ENCODE measurements at regions not wholly inside any gene's neighbourhood (a gene's known extent, or its start where the extent isn't known, plus 50 kb on each side); places are given as distances from the start of the nearest gene placed in this dataset.

- Histone ChIP-seq H3K27me3 (replicated peaks) (peaks cover 93% of the 10 kb centered on the region), H3K9me3 (replicated peaks) (no peaks in the 10 kb centered on the region), H3K27ac (no peak overlapping the region), H3K36me3 (no peaks in the 10 kb centered on the region), H3K4me1 (replicated peaks) (no peaks in the 10 kb centered on the region), H3K4me3 (no peak overlapping the region)
- peak in 1 of 2 experiments; percentile 42 for DNase-seq (ENCODE audit: low read depth in 1 of 2, low spot score in 2 of 2)
Observed at GRCh38 chr13:111508902-111509509, 188.6 kb downstream of the TEX29 start.

- H3K36me3 ChIP-seq: no peaks in the 10 kb centered on the region
- H3K9me3 ChIP-seq (replicated peaks): no peaks in the 10 kb centered on the region
Observed at GRCh38 chr13:111510502-111511218, 190.2 kb downstream of the TEX29 start.

GRCh38 chr13:111511219-111511732 is 190.8 kb downstream of the TEX29 start:
- no peak overlapping the region for H3K27ac ChIP-seq
- H3K9me3 ChIP-seq (replicated peaks): no peaks in the 10 kb centered on the region

More at GRCh38 chr13:111510502-111511218, 190.2 kb downstream of the TEX29 start:
- Histone ChIP-seq H3K4me3 (no peak overlapping the region), H3K27ac (no peak overlapping the region), H3K27me3 (replicated peaks) (peaks cover 91% of the 10 kb centered on the region), H3K4me1 (replicated peaks) (no peaks in the 10 kb centered on the region)
- no peak for DNase-seq (ENCODE audit: low read depth in 1 of 2, low spot score in 2 of 2)

GRCh38 chr13:111511805-111512504 is 191.5 kb downstream of the TEX29 start:
- Histone ChIP-seq H3K36me3 (no peaks in the 10 kb centered on the region), H3K4me1 (replicated peaks) (peaks cover under 1% of the 10 kb centered on the region; the same call in 1 of the 2 replicates), H3K27ac (no peak overlapping the region), H3K4me3 (no peak overlapping the region), H3K27me3 (replicated peaks) (peaks cover 92% of the 10 kb centered on the region), H3K9me3 (replicated peaks) (no peaks in the 10 kb centered on the region)
- no peak for DNase-seq (ENCODE audit: low read depth in 1 of 2, low spot score in 2 of 2)

More at GRCh38 chr13:111511219-111511732, 190.8 kb downstream of the TEX29 start:
- H3K4me1 ChIP-seq (replicated peaks): no peaks in the 10 kb centered on the region
- H3K27me3 ChIP-seq (replicated peaks): peaks cover 92% of the 10 kb centered on the region
- no peak overlapping the region for H3K4me3 ChIP-seq
- H3K36me3 ChIP-seq: no peaks in the 10 kb centered on the region
- DNase-seq (ENCODE audit: low read depth in 1 of 2, low spot score in 2 of 2): no peak

GRCh38 chr13:111512707-111513106 is 192.3 kb downstream of the TEX29 start:
- Histone ChIP-seq H3K4me1 (replicated peaks) (peaks cover 4% of the 10 kb centered on the region; the same call in 1 of the 2 replicates), H3K9me3 (replicated peaks) (no peaks in the 10 kb centered on the region), H3K27ac (no peak overlapping the region), H3K27me3 (replicated peaks) (peaks cover 95% of the 10 kb centered on the region), H3K4me3 (no peak overlapping the region), H3K36me3 (no peaks in the 10 kb centered on the region)
- no peak for DNase-seq (ENCODE audit: low read depth in 1 of 2, low spot score in 2 of 2)

GRCh38 chr13:111513766-111514609 is 193.5 kb downstream of the TEX29 start:
- H3K9me3 ChIP-seq (replicated peaks): no peaks in the 10 kb centered on the region
- H3K36me3 ChIP-seq: no peaks in the 10 kb centered on the region
- no peak for DNase-seq (ENCODE audit: low read depth in 1 of 2, low spot score in 2 of 2)
- H3K27ac ChIP-seq: no peak overlapping the region
- no peak overlapping the region for H3K4me3 ChIP-seq
- peaks cover 89% of the 10 kb centered on the region for H3K27me3 ChIP-seq (replicated peaks)
- H3K4me1 ChIP-seq (replicated peaks): peaks cover 4% of the 10 kb centered on the region; the same call in 1 of the 2 replicates

- Histone ChIP-seq H3K27me3 (replicated peaks) (peaks cover 84% of the 10 kb centered on the region), H3K27ac (no peak overlapping the region), H3K9me3 (replicated peaks) (no peaks in the 10 kb centered on the region), H3K36me3 (no peaks in the 10 kb centered on the region), H3K4me1 (replicated peaks) (peaks cover 4% of the 10 kb centered on the region; the same call in 1 of the 2 replicates), H3K4me3 (no peak overlapping the region)
- DNase-seq (ENCODE audit: low read depth in 1 of 2, low spot score in 2 of 2): no peak
Observed at GRCh38 chr13:111514610-111515306, 194.3 kb downstream of the TEX29 start.

GRCh38 chr13:111515307-111515617 is 194.8 kb downstream of the TEX29 start:
- no peak overlapping the region for H3K4me3 ChIP-seq
- no peaks in the 10 kb centered on the region for H3K36me3 ChIP-seq
- H3K27me3 ChIP-seq (replicated peaks): peaks cover 84% of the 10 kb centered on the region
- no peak overlapping the region for H3K27ac ChIP-seq
- peaks cover 4% of the 10 kb centered on the region; the same call in 1 of the 2 replicates for H3K4me1 ChIP-seq (replicated peaks)
- no peaks in the 10 kb centered on the region for H3K9me3 ChIP-seq (replicated peaks)
- DNase-seq (ENCODE audit: low read depth in 1 of 2, low spot score in 2 of 2): no peak

- peaks cover 84% of the 10 kb centered on the region for H3K27me3 ChIP-seq (replicated peaks)
- H3K36me3 ChIP-seq: no peaks in the 10 kb centered on the region
- H3K9me3 ChIP-seq (replicated peaks): no peaks in the 10 kb centered on the region
- H3K4me1 ChIP-seq (replicated peaks): peaks cover 4% of the 10 kb centered on the region; the same call in 1 of the 2 replicates
- no peak overlapping the region for H3K27ac ChIP-seq
- peak in 1 of 2 experiments; percentile 43 for DNase-seq (ENCODE audit: low read depth in 1 of 2, low spot score in 2 of 2)
- no peak overlapping the region for H3K4me3 ChIP-seq
Observed at GRCh38 chr13:111515635-111516034, 195.2 kb downstream of the TEX29 start.

GRCh38 chr13:111516712-111517640 is 196.5 kb downstream of the TEX29 start:
- Histone ChIP-seq H3K36me3 (no peaks in the 10 kb centered on the region), H3K4me3 (peak overlapping the region; percentile 12; the same call in 1 of the 2 replicates), H3K9me3 (replicated peaks) (no peaks in the 10 kb centered on the region), H3K27ac (no peak overlapping the region), H3K27me3 (replicated peaks) (peaks cover 84% of the 10 kb centered on the region), H3K4me1 (replicated peaks) (peaks cover 4% of the 10 kb centered on the region; the same call in 1 of the 2 replicates)
- DNase-seq (ENCODE audit: low read depth in 1 of 2, low spot score in 2 of 2): no peak

GRCh38 chr13:111517641-111518010 is 197.2 kb downstream of the TEX29 start:
- Histone ChIP-seq H3K27ac (no peak overlapping the region), H3K9me3 (replicated peaks) (no peaks in the 10 kb centered on the region)
- no peak for DNase-seq (ENCODE audit: low read depth in 1 of 2, low spot score in 2 of 2)

More at GRCh38 chr13:111517641-111518010, 197.2 kb downstream of the TEX29 start:
- Histone ChIP-seq H3K4me3 (no peak overlapping the region), H3K27me3 (replicated peaks) (peaks cover 84% of the 10 kb centered on the region), H3K4me1 (replicated peaks) (peaks cover 4% of the 10 kb centered on the region; the same call in 1 of the 2 replicates), H3K36me3 (no peaks in the 10 kb centered on the region)
